GM12864 (cell line): ENCODE measurements at regions not wholly inside any gene's neighbourhood (a gene's known extent, or its start where the extent isn't known, plus 50 kb on each side); places are given as distances from the start of the nearest gene placed in this dataset.

Source experiments
- DNase-seq: peaks from one replicate; pipeline ENCODE4 v3.0.0-alpha.2; 2011; ENCODE audit warnings: low read depth
- H3K4me3 ChIP-seq: 2 replicates; pipeline ENCODE4 v1.5.1; 2011; ENCODE audit warnings: mild to moderate bottlenecking, low read depth, low read length, control low read depth
- TF ChIP-seq, protein P1 (sequence below): IDR thresholded peaks from 2 replicates; pipeline ENCODE4 v1.5.1; 2011; ENCODE audit warnings: low read depth, mild to moderate bottlenecking, moderate library complexity, low read length, control low read depth, inconsistent platforms; ENCODE audit errors: missing control alignments

DNA sequence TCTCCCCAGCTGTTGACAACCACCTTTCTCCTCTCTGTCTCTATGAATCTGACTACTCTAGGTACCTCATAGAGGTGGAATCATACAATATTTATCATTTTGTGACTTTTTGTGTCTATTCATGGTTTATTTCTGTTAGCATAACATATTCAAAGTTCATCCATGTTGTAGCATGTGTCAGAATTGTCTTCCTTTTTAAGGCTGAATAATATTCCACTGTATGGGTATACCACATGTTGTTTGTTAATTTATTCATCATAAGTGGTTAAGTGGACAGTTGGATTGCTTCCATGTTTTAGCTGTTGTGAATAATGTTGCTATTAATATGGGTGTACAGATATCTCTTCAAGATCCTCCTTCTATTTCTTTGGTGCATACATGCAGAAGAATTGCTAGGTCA lies 69.9 kb upstream of the COMTD1 start:
- TF ChIP-seq, protein P1, sequence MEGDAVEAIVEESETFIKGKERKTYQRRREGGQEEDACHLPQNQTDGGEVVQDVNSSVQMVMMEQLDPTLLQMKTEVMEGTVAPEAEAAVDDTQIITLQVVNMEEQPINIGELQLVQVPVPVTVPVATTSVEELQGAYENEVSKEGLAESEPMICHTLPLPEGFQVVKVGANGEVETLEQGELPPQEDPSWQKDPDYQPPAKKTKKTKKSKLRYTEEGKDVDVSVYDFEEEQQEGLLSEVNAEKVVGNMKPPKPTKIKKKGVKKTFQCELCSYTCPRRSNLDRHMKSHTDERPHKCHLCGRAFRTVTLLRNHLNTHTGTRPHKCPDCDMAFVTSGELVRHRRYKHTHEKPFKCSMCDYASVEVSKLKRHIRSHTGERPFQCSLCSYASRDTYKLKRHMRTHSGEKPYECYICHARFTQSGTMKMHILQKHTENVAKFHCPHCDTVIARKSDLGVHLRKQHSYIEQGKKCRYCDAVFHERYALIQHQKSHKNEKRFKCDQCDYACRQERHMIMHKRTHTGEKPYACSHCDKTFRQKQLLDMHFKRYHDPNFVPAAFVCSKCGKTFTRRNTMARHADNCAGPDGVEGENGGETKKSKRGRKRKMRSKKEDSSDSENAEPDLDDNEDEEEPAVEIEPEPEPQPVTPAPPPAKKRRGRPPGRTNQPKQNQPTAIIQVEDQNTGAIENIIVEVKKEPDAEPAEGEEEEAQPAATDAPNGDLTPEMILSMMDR, result no peak
- no peak overlapping the region for H3K4me3 ChIP-seq
- no peak for DNase-seq

DNA sequence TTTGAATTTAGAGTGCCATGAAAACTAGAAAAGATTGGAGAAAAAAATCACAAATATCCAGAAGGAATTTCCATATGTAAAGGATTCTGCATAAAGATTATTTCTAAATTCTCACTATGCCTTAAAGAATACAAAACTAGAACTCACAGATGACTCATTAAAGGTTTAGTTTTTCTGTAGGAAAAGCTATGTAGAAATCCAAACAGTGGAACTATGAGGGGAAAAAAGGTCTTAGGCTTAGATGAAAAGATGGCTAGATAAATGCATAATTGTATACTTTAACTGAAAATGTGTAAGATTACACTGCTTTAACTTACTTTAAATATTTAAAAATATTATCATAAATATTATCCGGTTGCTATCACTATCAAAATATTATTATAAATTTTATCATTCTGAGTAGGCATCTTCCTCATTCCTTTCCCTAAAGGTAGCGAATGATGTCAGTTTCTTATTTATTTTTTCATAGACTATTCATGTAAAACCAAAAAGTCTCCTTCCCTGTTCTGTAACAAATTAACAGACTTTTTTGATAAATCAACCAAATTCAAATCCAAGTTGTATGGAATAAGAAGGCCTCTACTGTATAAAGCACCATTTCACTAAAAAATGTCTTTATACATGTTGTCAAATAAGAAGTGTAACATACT lies 69.1 kb upstream of the COMTD1 start:
- DNase-seq, result no peak
- TF ChIP-seq, protein P1, result no peak

DNA sequence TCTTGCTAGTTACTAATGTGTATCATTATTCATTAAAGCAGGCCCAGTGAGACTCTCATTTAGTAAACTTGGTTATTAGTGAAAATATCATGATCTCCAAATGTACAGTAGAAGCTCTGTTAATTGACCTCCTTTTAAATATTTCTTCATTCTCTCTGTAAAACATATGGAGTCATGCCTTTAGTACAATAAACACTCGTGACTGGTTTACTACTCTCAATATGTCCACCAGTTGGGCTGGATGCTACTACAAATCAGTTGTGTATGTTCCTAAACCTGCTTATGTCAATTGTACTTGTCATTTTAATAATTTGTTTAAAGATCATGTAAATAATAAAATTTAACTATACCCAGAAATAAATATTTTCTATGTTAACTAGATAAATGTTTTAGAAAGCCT lies 68.6 kb upstream of the COMTD1 start:
- DNase-seq, result no peak

More for the DNA sequence above, 69.1 kb upstream of the COMTD1 start:
- no peak overlapping the region for H3K4me3 ChIP-seq

DNA sequence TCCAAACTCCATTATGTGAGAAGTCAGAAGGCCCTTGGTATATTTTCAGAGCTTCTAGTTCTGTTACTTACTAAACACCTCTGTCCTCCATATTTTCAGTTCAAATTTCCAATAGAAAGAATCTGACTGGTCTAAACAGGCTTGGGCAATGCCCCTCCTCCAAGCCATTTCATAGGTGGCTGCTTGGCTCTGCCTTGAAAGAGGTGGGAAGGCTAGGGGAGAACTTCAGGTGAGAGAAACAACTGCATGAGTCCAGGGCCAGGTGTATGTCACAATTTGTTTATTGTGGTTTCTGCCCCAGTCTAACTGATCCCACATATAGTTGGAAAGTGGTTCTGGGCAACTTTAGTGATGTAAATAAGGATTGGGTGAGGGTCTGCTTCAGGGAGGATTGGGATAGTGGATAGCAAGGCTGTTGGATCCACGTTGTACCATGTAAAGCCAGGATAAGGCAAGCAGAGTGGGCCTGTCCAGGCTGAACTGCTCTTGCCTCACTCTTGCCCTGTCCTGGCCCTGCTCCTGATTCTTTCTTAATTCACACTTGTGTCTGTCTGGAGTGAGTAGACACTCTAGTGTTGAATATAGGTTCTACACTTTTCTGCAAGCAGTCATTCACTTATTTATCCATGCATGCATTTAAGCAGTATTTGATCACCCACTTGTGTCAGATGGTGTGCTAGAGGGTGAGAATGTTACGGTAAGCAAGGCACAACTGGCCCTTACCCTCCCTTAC lies 67.5 kb upstream of the COMTD1 start:
- TF ChIP-seq, protein P1, result no peak
- DNase-seq, result no peak
- H3K4me3 ChIP-seq, result no peak overlapping the region

More for the DNA sequence above, 68.6 kb upstream of the COMTD1 start:
- no peak overlapping the region for H3K4me3 ChIP-seq
- TF ChIP-seq, protein P1, result no peak

DNA sequence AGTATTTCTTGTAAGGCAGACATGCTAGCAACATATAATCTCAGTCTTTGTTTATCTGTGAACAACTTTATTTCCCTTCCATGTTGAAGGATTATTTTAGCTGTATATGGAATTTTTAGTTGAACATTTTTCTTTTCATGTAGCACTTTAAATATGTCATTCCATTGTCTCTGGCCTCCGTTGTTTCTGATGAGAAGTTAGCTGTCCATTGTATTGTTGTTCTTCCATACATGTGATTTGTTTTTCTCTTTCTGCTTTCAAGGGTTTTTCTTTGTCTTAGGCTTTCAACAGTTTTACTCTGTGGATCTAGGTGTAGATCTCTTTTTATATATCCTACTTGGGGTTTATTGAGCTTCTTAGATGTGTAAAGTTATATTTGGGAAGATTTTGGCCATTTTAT lies 66.3 kb upstream of the COMTD1 start:
- DNase-seq, result no peak
- TF ChIP-seq, protein P1, result no peak
- no peak overlapping the region for H3K4me3 ChIP-seq

DNA sequence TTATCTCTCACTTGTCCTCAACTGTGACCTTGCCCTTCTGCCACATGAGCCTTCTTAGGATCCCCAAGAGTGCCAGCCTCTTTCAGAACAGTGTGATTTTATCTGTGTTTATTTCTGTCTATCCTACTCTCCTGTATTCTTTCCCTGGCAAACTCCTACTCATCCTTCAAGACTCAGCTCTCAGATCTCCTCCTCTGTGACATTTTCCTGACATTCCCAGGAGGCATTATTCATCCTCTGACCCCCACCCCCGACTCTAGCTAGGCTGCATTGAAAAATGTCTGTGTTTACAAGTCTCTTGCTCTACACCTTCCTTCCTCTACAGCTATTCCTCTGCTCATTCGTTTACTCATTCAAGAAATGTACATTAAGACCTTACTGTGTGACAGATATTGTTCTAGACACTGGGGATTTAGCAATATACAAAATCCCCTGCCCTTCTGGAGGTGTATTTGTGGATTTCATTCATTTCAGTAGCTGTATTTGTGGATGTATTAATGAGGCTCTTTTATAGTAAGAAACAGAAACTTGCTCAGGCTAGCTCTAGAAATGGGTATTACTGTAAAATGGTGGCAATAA lies 61.4 kb upstream of the COMTD1 start:
- DNase-seq, result no peak
- TF ChIP-seq, protein P1, result no peak

More for the DNA sequence above, 61.4 kb upstream of the COMTD1 start:
- no peak overlapping the region for H3K4me3 ChIP-seq
